ENCODE measurements at regions not wholly inside any gene's neighbourhood (a gene's known extent, or its start where the extent isn't known, plus 50 kb on each side); places are given as distances from the start of the nearest gene placed in this dataset.
A peak's percentile ranks its signal among the peaks of the same experiment; 100 is the strongest.

DNA sequence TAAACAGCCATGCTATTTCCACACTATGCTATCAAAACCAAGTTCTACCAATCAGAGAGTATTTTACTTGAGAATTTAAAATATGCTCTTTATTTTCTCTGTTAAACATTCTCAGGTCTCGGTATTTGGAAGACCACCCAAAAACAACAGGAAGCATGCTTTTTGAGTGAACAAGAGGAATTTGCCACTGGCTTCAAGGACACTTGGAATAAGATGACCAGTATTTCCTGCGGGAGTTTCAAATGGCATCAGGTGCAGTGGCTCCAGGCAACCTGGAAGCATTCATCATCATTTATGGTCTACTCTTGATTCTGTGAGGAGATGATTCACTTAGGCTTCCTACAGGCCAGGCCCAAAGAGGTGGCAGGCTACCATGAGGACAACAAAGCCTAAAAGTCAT lies 305.7 kb upstream of the ATP11B start:
- H4K8ac ChIP-seq (ENCODE audit: low read length) = no peak overlapping the region
- H4K91ac ChIP-seq (ENCODE audit: low read length) = no peak overlapping the region
- H3K18ac ChIP-seq (ENCODE audit: low read depth in 1 of 2, low read length in 2 of 2) = no peak overlapping the region
- no peak overlapping the region for H2AK5ac ChIP-seq (ENCODE audit: low read length, severe bottlenecking)
- DNase-seq = no peak
- no peaks in the 10 kb centered on the region for H3K36me3 ChIP-seq (ENCODE audit: control insufficient read depth in 1 of 2, insufficient read depth in 2 of 2, low read depth in 1 of 2, low read length in 2 of 2)
- no peak overlapping the region for H2BK120ac ChIP-seq (ENCODE audit: low read depth, low read length)
- no peaks in the 10 kb centered on the region for H3K79me1 ChIP-seq (replicated peaks; ENCODE audit: low read length, poor library complexity, severe bottlenecking)
- no peaks in the 10 kb centered on the region for H3K9me3 ChIP-seq (ENCODE audit: control insufficient read depth, low read length)
- H3K27me3 ChIP-seq (ENCODE audit: control insufficient read depth in 1 of 2, insufficient read depth in 1 of 2, low read length in 2 of 2) = no peaks in the 10 kb centered on the region
- no peaks in the 10 kb centered on the region for H3K4me1 ChIP-seq (ENCODE audit: control insufficient read depth, insufficient read depth, low read depth, low read length)
- no peak overlapping the region for H2BK15ac ChIP-seq (ENCODE audit: low read depth, poor library complexity, severe bottlenecking)
- no peak overlapping the region for H3K27ac ChIP-seq (ENCODE audit: low read length, poor library complexity, severe bottlenecking)
- H3K14ac ChIP-seq (ENCODE audit: low read length in 2 of 2) = no peak overlapping the region
- no peak overlapping the region for H2AFZ ChIP-seq (ENCODE audit: low read depth, low read length)
- H3K4ac ChIP-seq (ENCODE audit: low read depth in 1 of 2, low read length in 2 of 2) = no peak overlapping the region
- no peak overlapping the region for H3K4me3 ChIP-seq (ENCODE audit: insufficient read depth in 1 of 2, low read depth in 1 of 2, low read length in 2 of 2)
- 91% methylated on average over 2 of the region's 2 CpGs for WGBS
- H2BK12ac ChIP-seq (ENCODE audit: low read length in 2 of 2) = no peak overlapping the region
- H3K4me2 ChIP-seq (ENCODE audit: low read length, poor library complexity, severe bottlenecking) = no peak overlapping the region
- no peak overlapping the region for H3K23ac ChIP-seq (ENCODE audit: low read length in 2 of 2)
- no peak overlapping the region for H3K9ac ChIP-seq (ENCODE audit: low read length)
- no peak overlapping the region for H2BK5ac ChIP-seq (ENCODE audit: low read depth, low read length, poor library complexity, severe bottlenecking)

- Histone ChIP-seq H3K27ac (ENCODE audit: low read length, poor library complexity, severe bottlenecking) (no peak overlapping the region), H3K23ac (ENCODE audit: low read length in 2 of 2) (no peak overlapping the region), H2BK12ac (ENCODE audit: low read length in 2 of 2) (no peak overlapping the region), H3K4me2 (ENCODE audit: low read length, poor library complexity, severe bottlenecking) (no peak overlapping the region), H4K8ac (ENCODE audit: low read length) (no peak overlapping the region), H3K4ac (ENCODE audit: low read depth in 1 of 2, low read length in 2 of 2) (no peak overlapping the region), H3K36me3 (ENCODE audit: control insufficient read depth in 1 of 2, insufficient read depth in 2 of 2, low read depth in 1 of 2, low read length in 2 of 2) (no peaks in the 10 kb centered on the region), H3K27me3 (ENCODE audit: control insufficient read depth in 1 of 2, insufficient read depth in 1 of 2, low read length in 2 of 2) (no peaks in the 10 kb centered on the region), H3K14ac (ENCODE audit: low read length in 2 of 2) (no peak overlapping the region), H3K9ac (ENCODE audit: low read length) (no peak overlapping the region), H2AK5ac (ENCODE audit: low read length, severe bottlenecking) (no peak overlapping the region), H3K4me1 (ENCODE audit: control insufficient read depth, insufficient read depth, low read depth, low read length) (no peaks in the 10 kb centered on the region), H3K18ac (ENCODE audit: low read depth in 1 of 2, low read length in 2 of 2) (no peak overlapping the region), H2BK15ac (ENCODE audit: low read depth, poor library complexity, severe bottlenecking) (no peak overlapping the region), H3K4me3 (ENCODE audit: insufficient read depth in 1 of 2, low read depth in 1 of 2, low read length in 2 of 2) (no peak overlapping the region), H3K79me1 (replicated peaks; ENCODE audit: low read length, poor library complexity, severe bottlenecking) (no peaks in the 10 kb centered on the region), H2BK5ac (ENCODE audit: low read depth, low read length, poor library complexity, severe bottlenecking) (no peak overlapping the region), H3K9me3 (ENCODE audit: control insufficient read depth, low read length) (no peaks in the 10 kb centered on the region), H2AFZ (ENCODE audit: low read depth, low read length) (no peak overlapping the region), H4K91ac (ENCODE audit: low read length) (no peak overlapping the region), H2BK120ac (ENCODE audit: low read depth, low read length) (no peak overlapping the region)
- 51% methylated on average over 7 of the region's 10 CpGs for WGBS
- peak; percentile 6 for DNase-seq
Observed at GRCh38 chr3:182490596-182491491, 302.5 kb upstream of the ATP11B start.

DNA sequence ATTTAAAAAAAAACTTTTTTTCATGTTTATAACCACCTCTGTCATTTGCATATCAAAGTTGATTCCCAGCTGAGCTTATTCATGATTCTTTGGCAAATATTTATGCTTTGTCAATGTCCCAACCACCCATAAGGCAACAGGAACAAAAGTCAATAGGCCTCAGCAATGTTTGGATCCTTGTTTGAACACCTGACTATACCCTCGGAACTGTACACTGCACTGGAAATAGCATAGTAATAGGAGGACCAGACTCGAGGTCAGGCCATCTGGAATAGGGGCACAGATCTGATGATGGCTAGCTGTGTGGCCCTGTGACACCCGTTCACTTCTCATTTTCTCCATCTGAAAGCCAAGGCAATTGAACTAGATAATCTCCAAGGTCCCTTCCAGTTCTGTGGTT lies 301.7 kb upstream of the ATP11B start:
- Histone ChIP-seq H3K9me3 (ENCODE audit: control insufficient read depth, low read length) (no peaks in the 10 kb centered on the region), H3K18ac (ENCODE audit: low read depth in 1 of 2, low read length in 2 of 2) (no peak overlapping the region), H3K36me3 (ENCODE audit: control insufficient read depth in 1 of 2, insufficient read depth in 2 of 2, low read depth in 1 of 2, low read length in 2 of 2) (no peaks in the 10 kb centered on the region), H2AFZ (ENCODE audit: low read depth, low read length) (no peak overlapping the region), H2BK12ac (ENCODE audit: low read length in 2 of 2) (no peak overlapping the region), H4K8ac (ENCODE audit: low read length) (no peak overlapping the region), H2BK120ac (ENCODE audit: low read depth, low read length) (no peak overlapping the region), H2AK5ac (ENCODE audit: low read length, severe bottlenecking) (no peak overlapping the region), H3K9ac (ENCODE audit: low read length) (no peak overlapping the region), H2BK15ac (ENCODE audit: low read depth, poor library complexity, severe bottlenecking) (no peak overlapping the region), H3K79me1 (replicated peaks; ENCODE audit: low read length, poor library complexity, severe bottlenecking) (no peaks in the 10 kb centered on the region), H4K91ac (ENCODE audit: low read length) (no peak overlapping the region), H3K4me1 (ENCODE audit: control insufficient read depth, insufficient read depth, low read depth, low read length) (no peaks in the 10 kb centered on the region), H3K23ac (ENCODE audit: low read length in 2 of 2) (no peak overlapping the region), H3K4ac (ENCODE audit: low read depth in 1 of 2, low read length in 2 of 2) (no peak overlapping the region), H3K27me3 (ENCODE audit: control insufficient read depth in 1 of 2, insufficient read depth in 1 of 2, low read length in 2 of 2) (no peaks in the 10 kb centered on the region), H3K14ac (ENCODE audit: low read length in 2 of 2) (no peak overlapping the region), H3K4me2 (ENCODE audit: low read length, poor library complexity, severe bottlenecking) (no peak overlapping the region), H3K27ac (ENCODE audit: low read length, poor library complexity, severe bottlenecking) (no peak overlapping the region), H3K4me3 (ENCODE audit: insufficient read depth in 1 of 2, low read depth in 1 of 2, low read length in 2 of 2) (no peak overlapping the region), H2BK5ac (ENCODE audit: low read depth, low read length, poor library complexity, severe bottlenecking) (no peak overlapping the region)
- 78% methylated on average over 3 of the region's 3 CpGs for WGBS
- DNase-seq = no peak

DNA sequence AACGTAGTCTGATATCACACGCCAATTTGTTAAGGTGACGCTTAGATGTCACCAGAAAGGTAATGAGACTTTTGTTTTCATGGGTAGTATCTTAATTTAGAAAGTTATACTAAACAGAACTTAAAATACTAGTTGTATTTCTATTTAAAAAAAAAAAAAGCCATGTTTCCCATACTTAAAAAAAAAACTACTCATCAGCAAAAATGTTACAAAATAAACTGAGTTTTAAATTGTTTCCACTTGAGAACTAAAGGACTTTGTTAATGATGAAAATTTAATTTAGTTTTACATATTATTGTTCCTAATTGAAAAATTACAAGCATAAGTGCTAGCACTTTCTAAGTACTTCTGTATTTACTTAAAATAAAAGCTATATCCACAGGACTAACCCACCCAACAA lies 300.8 kb upstream of the ATP11B start:
- Histone ChIP-seq H3K18ac (ENCODE audit: low read depth in 1 of 2, low read length in 2 of 2) (no peak overlapping the region), H2BK12ac (ENCODE audit: low read length in 2 of 2) (no peak overlapping the region), H3K79me1 (replicated peaks; ENCODE audit: low read length, poor library complexity, severe bottlenecking) (no peaks in the 10 kb centered on the region), H3K23ac (ENCODE audit: low read length in 2 of 2) (no peak overlapping the region), H3K4me1 (ENCODE audit: control insufficient read depth, insufficient read depth, low read depth, low read length) (no peaks in the 10 kb centered on the region), H2BK120ac (ENCODE audit: low read depth, low read length) (no peak overlapping the region), H4K8ac (ENCODE audit: low read length) (no peak overlapping the region), H4K91ac (ENCODE audit: low read length) (no peak overlapping the region), H2BK5ac (ENCODE audit: low read depth, low read length, poor library complexity, severe bottlenecking) (no peak overlapping the region), H3K27me3 (ENCODE audit: control insufficient read depth in 1 of 2, insufficient read depth in 1 of 2, low read length in 2 of 2) (no peaks in the 10 kb centered on the region), H3K9ac (ENCODE audit: low read length) (no peak overlapping the region), H3K4me2 (ENCODE audit: low read length, poor library complexity, severe bottlenecking) (no peak overlapping the region), H3K14ac (ENCODE audit: low read length in 2 of 2) (no peak overlapping the region), H3K9me3 (ENCODE audit: control insufficient read depth, low read length) (no peaks in the 10 kb centered on the region), H2AK5ac (ENCODE audit: low read length, severe bottlenecking) (no peak overlapping the region), H3K4me3 (ENCODE audit: insufficient read depth in 1 of 2, low read depth in 1 of 2, low read length in 2 of 2) (no peak overlapping the region), H2AFZ (ENCODE audit: low read depth, low read length) (no peak overlapping the region), H3K27ac (ENCODE audit: low read length, poor library complexity, severe bottlenecking) (no peak overlapping the region), H2BK15ac (ENCODE audit: low read depth, poor library complexity, severe bottlenecking) (no peak overlapping the region), H3K36me3 (ENCODE audit: control insufficient read depth in 1 of 2, insufficient read depth in 2 of 2, low read depth in 1 of 2, low read length in 2 of 2) (no peaks in the 10 kb centered on the region), H3K4ac (ENCODE audit: low read depth in 1 of 2, low read length in 2 of 2) (no peak overlapping the region)
- DNase-seq = no peak
- WGBS = 100% methylated on average over 1 of the region's 3 CpGs
